ENCODE measurements at regions not wholly inside any gene's neighbourhood (a gene's known extent, or its start where the extent isn't known, plus 50 kb on each side); places are given as distances from the start of the nearest gene placed in this dataset.

- BruUV-seq (replicated peaks), result no TSS peak
- FAIRE-seq (no peak), DNase-seq (ENCODE audit: low read depth, low spot score) (no peak), ATAC-seq (no peak)
- ChIA-PET RAD21 (ENCODE audit: unreplicated experiment) (no interaction called here), POLR2A (no interaction called here), SMC1A (ENCODE audit: uncharacterized antibody, unreplicated experiment) (no interaction called here), CTCF (no interaction called here)
- no peaks in the 10 kb centered on the region for H3K79me2 ChIP-seq (ENCODE audit: control insufficient read depth, insufficient read depth, low read length)
- H3K36me3 ChIP-seq (ENCODE audit: control insufficient read depth in 2 of 2, insufficient read depth in 2 of 2, low read length in 1 of 2), result no peaks in the 10 kb centered on the region
- H4K20me1 ChIP-seq (ENCODE audit: control insufficient read depth, insufficient read depth), result no peaks in the 10 kb centered on the region
- no peak overlapping the region for H2AFZ ChIP-seq (ENCODE audit: control insufficient read depth, low read depth, low read length)
- in situ Hi-C loops (cut with MboI) (no loop called here), intact Hi-C loops (cut with micrococcal nuclease; ENCODE audit: unreplicated experiment) (no loop called here)
- no peak overlapping the region for H3K4me2 ChIP-seq (ENCODE audit: control insufficient read depth, insufficient read depth)
- H3K27me3 ChIP-seq (replicated peaks in 1 of 2; ENCODE audit: control insufficient read depth in 2 of 2, insufficient read depth in 2 of 2, low read length in 1 of 2), result no peaks in the 10 kb centered on the region
- H3K9me3 ChIP-seq (replicated peaks; ENCODE audit: control insufficient read depth, insufficient read depth, low read length), result no peaks in the 10 kb centered on the region
- H3K9ac ChIP-seq (ENCODE audit: control insufficient read depth, insufficient read depth, low read length), result no peak overlapping the region
- H3K27ac ChIP-seq (ENCODE audit: control insufficient read depth, insufficient read depth), result no peak overlapping the region
- TF ChIP-seq CREM (IDR thresholded peaks at IDR 0.05; ENCODE audit: low read depth), result no peak
- no peak for TF ChIP-seq IRF4 (IDR thresholded peaks at IDR 0.05; ENCODE audit: low read depth, low read length)
- TF ChIP-seq NFXL1 (IDR thresholded peaks at IDR 0.05; ENCODE audit: borderline replicate concordance), result no peak
- TF ChIP-seq HDAC6 (IDR thresholded peaks at IDR 0.05; ENCODE audit: unreplicated experiment), result no peak
- TF ChIP-seq KAT2A (conservative IDR thresholded peaks at IDR 0.05; ENCODE audit: control insufficient read depth, low read depth, low read length), result no peak
- TF ChIP-seq ZBTB4 (CRISPR knock-in tag; IDR thresholded peaks at IDR 0.05), result no peak
- TF ChIP-seq EED (IDR thresholded peaks at IDR 0.05; ENCODE audit: low read depth), result no peak
- no peak overlapping the region for H3K4me3 ChIP-seq
- H3K4me1 ChIP-seq (ENCODE audit: control insufficient read depth, insufficient read depth, low read length), result no peaks in the 10 kb centered on the region
These were observed 579.9 kb downstream of the MMUT start for GRCh38 chr6:48883116-48883515.

Data from GM12878 (cell line).